ENCODE measurements at regions not wholly inside any gene's neighbourhood (a gene's known extent, or its start where the extent isn't known, plus 50 kb on each side); places are given as distances from the start of the nearest gene placed in this dataset.
"Not testable (repeated sequence)": the region's sequence is repeated elsewhere in the genome, so short reads cannot be mapped to it uniquely, and the experiment has no call there.

GRCh38 chr10:63693021-63693420 lies 171.8 kb downstream of the REEP3 start:
- CTCF ChIA-PET; H3K4me1 ChIP-seq (ENCODE audit: control insufficient read depth, insufficient read depth, low read length); H3K9me3 ChIP-seq (ENCODE audit: control insufficient read depth, insufficient read depth, low read depth, low read length); H3K36me3 ChIP-seq (ENCODE audit: control insufficient read depth in 2 of 2, insufficient read depth in 1 of 2, low read length in 2 of 2); H3K4me3 ChIP-seq (ENCODE audit: low read depth, low read length); POLR2A ChIA-PET; H3K27ac ChIP-seq (ENCODE audit: extremely low read depth, low read depth, low read length): not testable (repeated sequence)
- peak; percentile 50 for TF ChIP-seq SCRT2 (tag by site-specific recombination; IDR thresholded peaks at IDR 0.05)

DNA sequence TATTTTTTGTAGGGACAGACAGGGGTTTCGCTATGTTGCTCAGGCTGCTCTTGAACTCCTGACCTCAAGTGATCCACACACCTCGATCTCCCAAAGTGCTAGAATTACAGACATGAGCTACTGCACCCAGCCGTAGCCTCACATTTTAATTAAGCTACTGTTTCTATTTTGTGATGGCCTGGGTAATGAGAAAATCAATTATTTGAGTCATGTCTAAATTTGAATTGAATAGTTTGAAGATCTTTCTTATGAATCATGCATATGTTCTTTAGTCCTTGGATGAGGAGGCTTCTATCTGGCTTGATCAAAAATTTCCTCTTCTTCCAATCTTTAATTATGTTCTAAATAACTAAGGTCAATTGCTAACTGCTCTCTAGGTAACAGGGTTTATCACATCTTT lies 175.0 kb downstream of the REEP3 start:
- Histone ChIP-seq H3K9me3 (ENCODE audit: control insufficient read depth, insufficient read depth, low read depth, low read length) (no peaks in the 10 kb centered on the region), H3K4me1 (ENCODE audit: control insufficient read depth, insufficient read depth, low read length) (peaks cover 14% of the 10 kb centered on the region), H3K4me3 (ENCODE audit: low read depth, low read length) (no peak overlapping the region), H3K36me3 (ENCODE audit: control insufficient read depth in 2 of 2, insufficient read depth in 1 of 2, low read length in 2 of 2) (no peaks in the 10 kb centered on the region), H3K27ac (ENCODE audit: extremely low read depth, low read depth, low read length) (no peak overlapping the region)
- ChIA-PET POLR2A (no interaction called here), CTCF (interaction anchor here (0.9 to 2.1 kb wide), 2 partner anchors 23 to 68 kb away, joined by 3 to 7 read pairs; no protein-coding TSS in a partner anchor)
- TF ChIP-seq ZNF791 (tag by site-specific recombination; IDR thresholded peaks at IDR 0.05) (no peak), ZNF138 (tag by site-specific recombination; IDR thresholded peaks at IDR 0.05; ENCODE audit: borderline replicate concordance) (no peak), SP2 (tag by site-specific recombination; IDR thresholded peaks at IDR 0.05) (no peak), SP3 (tag by site-specific recombination; IDR thresholded peaks at IDR 0.05) (no peak), SCRT1 (tag by site-specific recombination; IDR thresholded peaks at IDR 0.05; ENCODE audit: borderline replicate concordance) (no peak), ZNF585B (tag by site-specific recombination; IDR thresholded peaks at IDR 0.05) (no peak), ZNF677 (tag by site-specific recombination; IDR thresholded peaks at IDR 0.05) (no peak), EGR2 (tag by site-specific recombination; IDR thresholded peaks at IDR 0.05; ENCODE audit: low read depth) (no peak), ZNF843 (tag by site-specific recombination; IDR thresholded peaks at IDR 0.05) (no peak), ZFHX2 (tag by site-specific recombination; conservative IDR thresholded peaks at IDR 0.05) (no peak), FEZF1 (tag by site-specific recombination; IDR thresholded peaks at IDR 0.05) (no peak), ZBTB17 (tag by site-specific recombination; IDR thresholded peaks at IDR 0.05) (no peak), ZNF654 (tag by site-specific recombination; IDR thresholded peaks at IDR 0.05; ENCODE audit: low read depth) (no peak), ZNF555 (tag by site-specific recombination; conservative IDR thresholded peaks at IDR 0.05) (no peak), MZF1 (tag by site-specific recombination; IDR thresholded peaks at IDR 0.05; ENCODE audit: borderline replicate concordance) (no peak), BCL11A (tag by site-specific recombination; IDR thresholded peaks at IDR 0.05; ENCODE audit: low read depth) (no peak)
- TF ChIP-seq, protein P1, sequence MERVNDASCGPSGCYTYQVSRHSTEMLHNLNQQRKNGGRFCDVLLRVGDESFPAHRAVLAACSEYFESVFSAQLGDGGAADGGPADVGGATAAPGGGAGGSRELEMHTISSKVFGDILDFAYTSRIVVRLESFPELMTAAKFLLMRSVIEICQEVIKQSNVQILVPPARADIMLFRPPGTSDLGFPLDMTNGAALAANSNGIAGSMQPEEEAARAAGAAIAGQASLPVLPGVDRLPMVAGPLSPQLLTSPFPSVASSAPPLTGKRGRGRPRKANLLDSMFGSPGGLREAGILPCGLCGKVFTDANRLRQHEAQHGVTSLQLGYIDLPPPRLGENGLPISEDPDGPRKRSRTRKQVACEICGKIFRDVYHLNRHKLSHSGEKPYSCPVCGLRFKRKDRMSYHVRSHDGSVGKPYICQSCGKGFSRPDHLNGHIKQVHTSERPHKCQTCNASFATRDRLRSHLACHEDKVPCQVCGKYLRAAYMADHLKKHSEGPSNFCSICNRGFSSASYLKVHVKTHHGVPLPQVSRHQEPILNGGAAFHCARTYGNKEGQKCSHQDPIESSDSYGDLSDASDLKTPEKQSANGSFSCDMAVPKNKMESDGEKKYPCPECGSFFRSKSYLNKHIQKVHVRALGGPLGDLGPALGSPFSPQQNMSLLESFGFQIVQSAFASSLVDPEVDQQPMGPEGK (tag by site-specific recombination; IDR thresholded peaks at IDR 0.05): no peak
- TF ChIP-seq, protein P2, sequence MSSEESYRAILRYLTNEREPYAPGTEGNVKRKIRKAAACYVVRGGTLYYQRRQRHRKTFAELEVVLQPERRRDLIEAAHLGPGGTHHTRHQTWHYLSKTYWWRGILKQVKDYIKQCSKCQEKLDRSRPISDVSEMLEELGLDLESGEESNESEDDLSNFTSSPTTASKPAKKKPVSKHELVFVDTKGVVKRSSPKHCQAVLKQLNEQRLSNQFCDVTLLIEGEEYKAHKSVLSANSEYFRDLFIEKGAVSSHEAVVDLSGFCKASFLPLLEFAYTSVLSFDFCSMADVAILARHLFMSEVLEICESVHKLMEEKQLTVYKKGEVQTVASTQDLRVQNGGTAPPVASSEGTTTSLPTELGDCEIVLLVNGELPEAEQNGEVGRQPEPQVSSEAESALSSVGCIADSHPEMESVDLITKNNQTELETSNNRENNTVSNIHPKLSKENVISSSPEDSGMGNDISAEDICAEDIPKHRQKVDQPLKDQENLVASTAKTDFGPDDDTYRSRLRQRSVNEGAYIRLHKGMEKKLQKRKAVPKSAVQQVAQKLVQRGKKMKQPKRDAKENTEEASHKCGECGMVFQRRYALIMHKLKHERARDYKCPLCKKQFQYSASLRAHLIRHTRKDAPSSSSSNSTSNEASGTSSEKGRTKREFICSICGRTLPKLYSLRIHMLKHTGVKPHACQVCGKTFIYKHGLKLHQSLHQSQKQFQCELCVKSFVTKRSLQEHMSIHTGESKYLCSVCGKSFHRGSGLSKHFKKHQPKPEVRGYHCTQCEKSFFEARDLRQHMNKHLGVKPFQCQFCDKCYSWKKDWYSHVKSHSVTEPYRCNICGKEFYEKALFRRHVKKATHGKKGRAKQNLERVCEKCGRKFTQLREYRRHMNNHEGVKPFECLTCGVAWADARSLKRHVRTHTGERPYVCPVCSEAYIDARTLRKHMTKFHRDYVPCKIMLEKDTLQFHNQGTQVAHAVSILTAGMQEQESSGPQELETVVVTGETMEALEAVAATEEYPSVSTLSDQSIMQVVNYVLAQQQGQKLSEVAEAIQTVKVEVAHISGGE (tag by site-specific recombination; conservative IDR thresholded peaks at IDR 0.05; ENCODE audit: low read depth): no peak
